22Rv1 (cell line): ENCODE measurements at regions not wholly inside any gene's neighbourhood (a gene's known extent, or its start where the extent isn't known, plus 50 kb on each side); places are given as distances from the start of the nearest gene placed in this dataset.

Experiments used
- ZFX ChIP-seq: fragments of 450-650 bp; IDR thresholded peaks from 2 replicates; pipeline ENCODE4 v1.6.1; 2017; ENCODE audit warnings: antibody characterized with exemption, borderline replicate concordance
- TF ChIP-seq, protein P1 (sequence below): fragments of 450-650 bp; IDR thresholded peaks from 2 replicates; pipeline ENCODE4 v1.5.1; 2017; ENCODE audit warnings: mild to moderate bottlenecking

GRCh38 chr2:234580686-234581085, 83.8 kb upstream of the ARL4C start:
- TF ChIP-seq, protein P1, sequence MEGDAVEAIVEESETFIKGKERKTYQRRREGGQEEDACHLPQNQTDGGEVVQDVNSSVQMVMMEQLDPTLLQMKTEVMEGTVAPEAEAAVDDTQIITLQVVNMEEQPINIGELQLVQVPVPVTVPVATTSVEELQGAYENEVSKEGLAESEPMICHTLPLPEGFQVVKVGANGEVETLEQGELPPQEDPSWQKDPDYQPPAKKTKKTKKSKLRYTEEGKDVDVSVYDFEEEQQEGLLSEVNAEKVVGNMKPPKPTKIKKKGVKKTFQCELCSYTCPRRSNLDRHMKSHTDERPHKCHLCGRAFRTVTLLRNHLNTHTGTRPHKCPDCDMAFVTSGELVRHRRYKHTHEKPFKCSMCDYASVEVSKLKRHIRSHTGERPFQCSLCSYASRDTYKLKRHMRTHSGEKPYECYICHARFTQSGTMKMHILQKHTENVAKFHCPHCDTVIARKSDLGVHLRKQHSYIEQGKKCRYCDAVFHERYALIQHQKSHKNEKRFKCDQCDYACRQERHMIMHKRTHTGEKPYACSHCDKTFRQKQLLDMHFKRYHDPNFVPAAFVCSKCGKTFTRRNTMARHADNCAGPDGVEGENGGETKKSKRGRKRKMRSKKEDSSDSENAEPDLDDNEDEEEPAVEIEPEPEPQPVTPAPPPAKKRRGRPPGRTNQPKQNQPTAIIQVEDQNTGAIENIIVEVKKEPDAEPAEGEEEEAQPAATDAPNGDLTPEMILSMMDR: no peak
- no peak for TF ChIP-seq ZFX
